HG03432 (cell line): ENCODE measurements at regions not wholly inside any gene's neighbourhood (a gene's known extent, or its start where the extent isn't known, plus 50 kb on each side); places are given as distances from the start of the nearest gene placed in this dataset.
"Not testable (repeated sequence)": the region's sequence is repeated elsewhere in the genome, so short reads cannot be mapped to it uniquely, and the experiment has no call there.

Source experiments
- ATAC-seq: cut with Tn5 transposase; IDR thresholded peaks from one replicate; pipeline ENCODE4 v1.9.1; 2021; ENCODE audit warnings: mild to moderate bottlenecking, moderate library complexity; ENCODE audit not compliant: unreplicated experiment

GRCh38 chr2:48210189-48210588 lies 104.3 kb upstream of the FOXN2 start:
- ATAC-seq = no peak

- no peak for ATAC-seq
Observed at GRCh38 chr2:48213646-48214045, 100.8 kb upstream of the FOXN2 start.

- ATAC-seq = no peak
Observed at GRCh38 chr2:48218169-48218568, 96.3 kb upstream of the FOXN2 start.

- ATAC-seq = no peak
Observed at GRCh38 chr2:48219234-48219554, 95.3 kb upstream of the FOXN2 start.

GRCh38 chr2:48219555-48220436 lies 94.7 kb upstream of the FOXN2 start:
- ATAC-seq = no peak

GRCh38 chr2:48220501-48220900 lies 94.0 kb upstream of the FOXN2 start:
- ATAC-seq = no peak

- ATAC-seq = no peak
Observed at GRCh38 chr2:48221846-48222516, 92.5 kb upstream of the FOXN2 start.

- ATAC-seq = peak; percentile 93
Observed at GRCh38 chr2:48227617-48228344, 86.7 kb upstream of the FOXN2 start.

GRCh38 chr2:48228345-48228684 lies 86.2 kb upstream of the FOXN2 start:
- ATAC-seq = peak; percentile 59

- ATAC-seq = no peak
Observed at GRCh38 chr2:48229063-48229462, 85.4 kb upstream of the FOXN2 start.

- ATAC-seq = no peak
Observed at GRCh38 chr2:48230834-48231233, 83.6 kb upstream of the FOXN2 start.

- no peak for ATAC-seq
Observed at GRCh38 chr2:48232351-48232750, 82.1 kb upstream of the FOXN2 start.

GRCh38 chr2:48233005-48233404 lies 81.5 kb upstream of the FOXN2 start:
- no peak for ATAC-seq

GRCh38 chr2:48233824-48234223 lies 80.7 kb upstream of the FOXN2 start:
- ATAC-seq = not testable (repeated sequence)

- no peak for ATAC-seq
Observed at GRCh38 chr2:48235076-48235475, 79.4 kb upstream of the FOXN2 start.

GRCh38 chr2:48238381-48238780 lies 76.1 kb upstream of the FOXN2 start:
- ATAC-seq = no peak

GRCh38 chr2:48240912-48241311 lies 73.6 kb upstream of the FOXN2 start:
- ATAC-seq = no peak

GRCh38 chr2:48247206-48247605 lies 67.3 kb upstream of the FOXN2 start:
- ATAC-seq = no peak

- peak; percentile 90 for ATAC-seq
Observed at GRCh38 chr2:48248251-48248933, 66.1 kb upstream of the FOXN2 start.

GRCh38 chr2:48249025-48249424 lies 65.5 kb upstream of the FOXN2 start:
- ATAC-seq = no peak
